SK-N-SH (cell line): ENCODE measurements at regions not wholly inside any gene's neighbourhood (a gene's known extent, or its start where the extent isn't known, plus 50 kb on each side); places are given as distances from the start of the nearest gene placed in this dataset.

ENCODE experiments used
- CTCF ChIP-seq: fragments of 200-600 bp; sonication (generic); IDR thresholded peaks from 2 replicates; pipeline ENCODE4 v1.6.1; 2017; ENCODE audit warnings: antibody characterized with exemption, mild to moderate bottlenecking, moderate library complexity
- MEF2A ChIP-seq: IDR thresholded peaks from 2 replicates; pipeline ENCODE4 v1.4.0; 2012; ENCODE audit warnings: low read depth, borderline replicate concordance
- SMC3 ChIP-seq: IDR thresholded peaks from 2 replicates; pipeline ENCODE4 v1.6.1; 2012; ENCODE audit warnings: low read depth, low read length, improper control_type of control experiment

- TF ChIP-seq CTCF = no peak
- TF ChIP-seq MEF2A = no peak
- TF ChIP-seq SMC3 = no peak
Measured at GRCh38 chr5:116727248-116727647, 152.6 kb upstream of the SEMA6A start.
